HEK293T (cell line): ENCODE measurements at regions not wholly inside any gene's neighbourhood (a gene's known extent, or its start where the extent isn't known, plus 50 kb on each side); places are given as distances from the start of the nearest gene placed in this dataset.
"Not testable (repeated sequence)": the region's sequence is repeated elsewhere in the genome, so short reads cannot be mapped to it uniquely, and the experiment has no call there.

Experiments used
- CTCF ChIA-PET: fragments of 350-600 bp; formaldehyde crosslinking; extraction: SDS; loops from one replicate; lab custom pipeline; 2021; ENCODE audit warnings: antibody characterized with exemption, inconsistent platforms; lab: Yijun Ruan, JAX
- POLR2A ChIA-PET: fragments of 350-600 bp; formaldehyde crosslinking; extraction: SDS; loops from one replicate; lab custom pipeline; 2020; ENCODE audit warnings: antibody characterized with exemption, inconsistent platforms; lab: Yijun Ruan, JAX
- DNase-seq: peaks from one replicate; pipeline ENCODE4 v3.0.0; 2012; ENCODE audit warnings: mixed read lengths; ENCODE audit errors: extremely low spot score
- ARNT ChIP-seq: fragments of 450-650 bp; IDR thresholded peaks from 2 replicates; pipeline ENCODE4 v1.6.1; 2017; ENCODE audit warnings: mild to moderate bottlenecking
- BHLHE40 ChIP-seq: fragments of 450-650 bp; IDR thresholded peaks from 2 replicates; pipeline ENCODE4 v1.6.1; 2016; ENCODE audit warnings: mild to moderate bottlenecking, moderate library complexity, borderline replicate concordance
- CTBP1 ChIP-seq: fragments of 450-650 bp; IDR thresholded peaks from 2 replicates; pipeline ENCODE4 v1.6.1; 2016; ENCODE audit warnings: borderline replicate concordance
- ELF4 ChIP-seq: fragments of 450-650 bp; IDR thresholded peaks from 2 replicates; pipeline ENCODE4 v1.6.1; 2017; ENCODE audit warnings: antibody characterized with exemption
- FOXA1 ChIP-seq: fragments of 450-650 bp; IDR thresholded peaks from 2 replicates; pipeline ENCODE4 v1.6.1; 2016; ENCODE audit warnings: mild to moderate bottlenecking
- FOXK2 ChIP-seq: fragments of 450-650 bp; IDR thresholded peaks from 2 replicates; pipeline ENCODE4 v1.6.1; 2016; ENCODE audit warnings: mild to moderate bottlenecking
- FOXM1 ChIP-seq: fragments of 450-650 bp; IDR thresholded peaks from 2 replicates; pipeline ENCODE4 v1.6.1; 2017; ENCODE audit warnings: mild to moderate bottlenecking, borderline replicate concordance
- HDGF ChIP-seq: fragments of 450-650 bp; IDR thresholded peaks from 2 replicates; pipeline ENCODE4 v1.6.1; 2017; ENCODE audit warnings: antibody characterized with exemption, borderline replicate concordance
- L3MBTL2 ChIP-seq: fragments of 450-650 bp; conservative IDR thresholded peaks from 2 replicates; pipeline ENCODE4 v1.6.1; 2016; ENCODE audit warnings: mild to moderate bottlenecking
- LEF1 ChIP-seq: fragments of 450-650 bp; IDR thresholded peaks from 2 replicates; pipeline ENCODE4 v1.6.1; 2017; ENCODE audit warnings: mild to moderate bottlenecking, borderline replicate concordance
- NFRKB ChIP-seq: fragments of 450-650 bp; IDR thresholded peaks from 2 replicates; pipeline ENCODE4 v1.6.1; 2016; ENCODE audit warnings: mild to moderate bottlenecking, moderate library complexity
- PKNOX1 ChIP-seq: fragments of 450-650 bp; IDR thresholded peaks from 2 replicates; pipeline ENCODE4 v1.6.1; 2016
- SP1 ChIP-seq: fragments of 450-650 bp; IDR thresholded peaks from 2 replicates; pipeline ENCODE4 v1.6.1; 2017
- SUZ12 ChIP-seq: fragments of 450-650 bp; IDR thresholded peaks from 2 replicates; pipeline ENCODE4 v1.6.1; 2016; ENCODE audit warnings: mild to moderate bottlenecking
- TARDBP ChIP-seq: fragments of 450-650 bp; IDR thresholded peaks from 2 replicates; pipeline ENCODE4 v1.6.1; 2016
- ZNF384 ChIP-seq: fragments of 450-650 bp; IDR thresholded peaks from 2 replicates; pipeline ENCODE4 v1.6.1; 2016

GRCh38 chr7:66430164-66430545 lies 198.5 kb upstream of the KCTD7 start:
- DNase-seq: no peak
- CTCF ChIA-PET: no interaction called here
- POLR2A ChIA-PET: no interaction called here
- TF ChIP-seq TARDBP: no peak
- TF ChIP-seq FOXA1: no peak
- no peak for TF ChIP-seq FOXM1
- no peak for TF ChIP-seq L3MBTL2
- TF ChIP-seq PKNOX1: no peak
- no peak for TF ChIP-seq LEF1
- no peak for TF ChIP-seq CTBP1
- TF ChIP-seq ARNT: no peak

GRCh38 chr7:66438703-66439405 lies 189.8 kb upstream of the KCTD7 start:
- DNase-seq, CTCF ChIA-PET, POLR2A ChIA-PET: not testable (repeated sequence)

- no peak for DNase-seq
- ChIA-PET CTCF (no interaction called here), POLR2A (no interaction called here)
- TF ChIP-seq SP1: no peak
- no peak for TF ChIP-seq SUZ12
- no peak for TF ChIP-seq HDGF
- no peak for TF ChIP-seq FOXA1
- no peak for TF ChIP-seq ELF4
- no peak for TF ChIP-seq BHLHE40
- TF ChIP-seq LEF1: no peak
- TF ChIP-seq ZNF384: no peak
- no peak for TF ChIP-seq FOXK2
- TF ChIP-seq PKNOX1: no peak
- TF ChIP-seq L3MBTL2: no peak
- TF ChIP-seq NFRKB: no peak
- TF ChIP-seq ARNT: no peak
- no peak for TF ChIP-seq CTBP1
- no peak for TF ChIP-seq TARDBP
- TF ChIP-seq FOXM1: no peak
Measured at GRCh38 chr7:66442385-66442784, 186.3 kb upstream of the KCTD7 start.

GRCh38 chr7:66443946-66444345 lies 184.7 kb upstream of the KCTD7 start:
- ChIA-PET POLR2A (no interaction called here), CTCF (interaction anchor here (0.7 kb wide), 1 partner anchor 11 kb away, joined by 4 read pairs; no protein-coding TSS in a partner anchor)
- TF ChIP-seq ZNF384 (no peak), ARNT (no peak), CTBP1 (no peak), SP1 (no peak), PKNOX1 (no peak), FOXM1 (no peak), HDGF (no peak), L3MBTL2 (no peak), FOXK2 (no peak), BHLHE40 (no peak), NFRKB (no peak), TARDBP (no peak), LEF1 (no peak), ELF4 (no peak), SUZ12 (no peak), FOXA1 (no peak)
- no peak for DNase-seq

GRCh38 chr7:66447007-66447406 lies 181.7 kb upstream of the KCTD7 start:
- CTCF ChIA-PET, DNase-seq, POLR2A ChIA-PET: not testable (repeated sequence)

GRCh38 chr7:66450814-66451213 lies 177.9 kb upstream of the KCTD7 start:
- DNase-seq, CTCF ChIA-PET, POLR2A ChIA-PET: not testable (repeated sequence)

- DNase-seq, CTCF ChIA-PET, POLR2A ChIA-PET: not testable (repeated sequence)
Measured at GRCh38 chr7:66451713-66452112, 177.0 kb upstream of the KCTD7 start.

- ChIA-PET CTCF (no interaction called here), POLR2A (no interaction called here)
- no peak for DNase-seq
- TF ChIP-seq HDGF (no peak), SUZ12 (no peak), ELF4 (no peak), ARNT (no peak)
Measured at GRCh38 chr7:66452165-66452564, 176.5 kb upstream of the KCTD7 start.
